Spleen (tissue), 7 donors: ENCODE measurements at regions not wholly inside any gene's neighbourhood (a gene's known extent, or its start where the extent isn't known, plus 50 kb on each side); places are given as distances from the start of the nearest gene placed in this dataset.

ENCODE experiments used
- CTCF ChIP-seq, 11 experiments: fragments of 200-600 bp in 7 of 11; fragments of 450-650 bp in 4 of 11; sonication (generic) in 4 of 11; IDR thresholded peaks in 8 of 11; conservative IDR thresholded peaks in 3 of 11; 1 replicate in 7 of 11; 2 replicates in 4 of 11; pipeline versions ENCODE4 v1.4.0 to v1.8.0; 2016 to 2021; ENCODE audit warnings: antibody characterized with exemption in 11 of 11, inconsistent platforms in 4 of 11, mild to moderate bottlenecking in 1 of 11
- POLR2A ChIP-seq, 3 donors: fragments of 450-650 bp; IDR thresholded peaks; one replicate each; pipeline ENCODE4 v1.5.1; 2017; ENCODE audit warnings: antibody characterized with exemption in 3 of 3, mild to moderate bottlenecking in 1 of 3
- POLR2AphosphoS5 ChIP-seq, 3 donors: sonication (generic); formaldehyde crosslinking; IDR thresholded peaks; one replicate each; pipeline ENCODE4 v1.5.1; 2017; ENCODE audit warnings: antibody characterized with exemption in 3 of 3
- donor health status: DM: no; HTN: no; CAD: no; lungs with moderate emphysema.
- donor health status: DM: no; HTN: no; CAD: no.
- donor health status: DM: no; HTN: no; CAD: no.

GRCh38 chr3:84039099-84039498 lies 919.7 kb upstream of the CADM2 start:
- TF ChIP-seq CTCF (IDR thresholded peaks at IDR 0.05 in 8 of 11, conservative IDR thresholded peaks at IDR 0.05 in 3 of 11): no peak
- TF ChIP-seq POLR2A (IDR thresholded peaks at IDR 0.05): no peak
- no peak for TF ChIP-seq POLR2AphosphoS5 (IDR thresholded peaks at IDR 0.05)
